ENCODE measurements at regions not wholly inside any gene's neighbourhood (a gene's known extent, or its start where the extent isn't known, plus 50 kb on each side); places are given as distances from the start of the nearest gene placed in this dataset.

DNA sequence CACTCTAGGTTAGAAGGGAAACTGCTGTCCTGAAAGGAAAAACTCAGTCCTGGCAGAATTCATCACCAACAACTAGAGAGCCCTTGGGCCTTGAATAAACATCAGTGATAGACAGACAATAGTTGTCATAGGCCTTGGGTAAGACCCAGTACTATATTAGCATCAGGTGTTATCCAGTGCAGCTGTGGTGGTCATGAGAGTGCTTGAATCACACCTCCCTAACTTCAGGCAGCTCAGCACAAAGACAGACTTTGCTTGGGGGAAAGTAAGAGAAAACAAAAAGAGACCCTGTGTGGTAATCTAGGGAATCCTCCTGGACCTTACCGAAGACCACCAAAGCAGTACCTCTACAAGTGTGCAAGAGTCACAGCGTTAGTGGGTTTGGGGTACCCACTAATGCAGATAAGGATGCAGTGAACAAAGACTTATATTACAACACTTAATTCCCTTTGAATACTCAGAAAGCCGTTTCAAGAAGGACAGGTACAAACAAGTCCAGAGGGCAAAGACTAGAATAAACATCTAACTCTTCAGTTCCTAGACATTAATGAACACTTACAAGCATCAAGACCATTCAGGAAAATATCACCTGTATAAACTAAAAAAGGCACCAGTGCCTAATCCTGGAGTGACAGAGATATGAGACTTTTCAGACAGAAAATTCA is 332.3 kb upstream of the EPHA3 start:
- TF ChIP-seq, protein P1, sequence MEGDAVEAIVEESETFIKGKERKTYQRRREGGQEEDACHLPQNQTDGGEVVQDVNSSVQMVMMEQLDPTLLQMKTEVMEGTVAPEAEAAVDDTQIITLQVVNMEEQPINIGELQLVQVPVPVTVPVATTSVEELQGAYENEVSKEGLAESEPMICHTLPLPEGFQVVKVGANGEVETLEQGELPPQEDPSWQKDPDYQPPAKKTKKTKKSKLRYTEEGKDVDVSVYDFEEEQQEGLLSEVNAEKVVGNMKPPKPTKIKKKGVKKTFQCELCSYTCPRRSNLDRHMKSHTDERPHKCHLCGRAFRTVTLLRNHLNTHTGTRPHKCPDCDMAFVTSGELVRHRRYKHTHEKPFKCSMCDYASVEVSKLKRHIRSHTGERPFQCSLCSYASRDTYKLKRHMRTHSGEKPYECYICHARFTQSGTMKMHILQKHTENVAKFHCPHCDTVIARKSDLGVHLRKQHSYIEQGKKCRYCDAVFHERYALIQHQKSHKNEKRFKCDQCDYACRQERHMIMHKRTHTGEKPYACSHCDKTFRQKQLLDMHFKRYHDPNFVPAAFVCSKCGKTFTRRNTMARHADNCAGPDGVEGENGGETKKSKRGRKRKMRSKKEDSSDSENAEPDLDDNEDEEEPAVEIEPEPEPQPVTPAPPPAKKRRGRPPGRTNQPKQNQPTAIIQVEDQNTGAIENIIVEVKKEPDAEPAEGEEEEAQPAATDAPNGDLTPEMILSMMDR (IDR thresholded peaks at IDR 0.05), result no peak
- no peak for TF ChIP-seq POLR2A (IDR thresholded peaks at IDR 0.05)

All from uterus (tissue), 2 donors.